ENCODE measurements at regions not wholly inside any gene's neighbourhood (a gene's known extent, or its start where the extent isn't known, plus 50 kb on each side); places are given as distances from the start of the nearest gene placed in this dataset.

- DNase-seq (ENCODE audit: extremely low spot score in 2 of 2): no peak
- TF ChIP-seq POLR2A (IDR thresholded peaks at IDR 0.05) (no peak), CTCF (IDR thresholded peaks at IDR 0.05) (no peak), POLR2AphosphoS5 (IDR thresholded peaks at IDR 0.05; ENCODE audit: insufficient read depth in 1 of 2, low read depth in 1 of 2) (no peak)
- no peaks in the 10 kb centered on the region for H3K4me1 ChIP-seq
- H3K27ac ChIP-seq: no peak overlapping the region
- H3K9me3 ChIP-seq: no peaks in the 10 kb centered on the region
- H3K36me3 ChIP-seq: no peaks in the 10 kb centered on the region
- intact Hi-C loops (cut with DNase I): no loop called here
- no peaks in the 10 kb centered on the region for H3K27me3 ChIP-seq
- H3K4me3 ChIP-seq: no peak overlapping the region
Measured at GRCh38 chr1:106517224-106517623, 539.2 kb upstream of the PRMT6 start.

DNA sequence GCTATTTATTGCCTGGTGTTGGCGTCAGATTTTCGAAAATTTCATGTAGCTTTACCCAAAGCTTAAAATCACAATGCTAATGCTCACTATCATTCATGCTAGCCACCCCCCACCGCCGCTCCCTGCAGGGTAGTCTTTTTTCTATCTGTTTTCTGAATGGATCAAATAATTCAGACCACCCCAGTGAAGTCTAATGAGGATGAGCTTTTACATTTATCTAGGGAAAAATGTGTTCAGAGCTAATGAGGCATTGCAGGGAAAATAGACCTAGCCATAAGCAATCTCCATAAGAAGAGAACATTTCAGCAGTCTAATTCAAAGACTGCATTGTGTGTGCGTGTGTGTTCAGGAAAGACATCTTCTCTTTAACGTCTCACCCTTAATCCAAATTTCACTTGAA is 533.0 kb upstream of the PRMT6 start:
- H3K36me3 ChIP-seq: no peaks in the 10 kb centered on the region
- no peak overlapping the region for H3K4me3 ChIP-seq
- H3K4me1 ChIP-seq: no peaks in the 10 kb centered on the region
- H3K27ac ChIP-seq: no peak overlapping the region
- DNase-seq (ENCODE audit: extremely low spot score in 2 of 2): no peak
- H3K27me3 ChIP-seq: no peaks in the 10 kb centered on the region
- TF ChIP-seq CTCF (IDR thresholded peaks at IDR 0.05): no peak
- no peak for TF ChIP-seq POLR2A (IDR thresholded peaks at IDR 0.05)
- TF ChIP-seq POLR2AphosphoS5 (IDR thresholded peaks at IDR 0.05; ENCODE audit: insufficient read depth in 1 of 2, low read depth in 1 of 2): no peak
- intact Hi-C loops (cut with DNase I): no loop called here
- no peaks in the 10 kb centered on the region for H3K9me3 ChIP-seq

GRCh38 chr1:106524631-106525030 is 531.8 kb upstream of the PRMT6 start:
- Histone ChIP-seq H3K4me3 (no peak overlapping the region), H3K4me1 (no peaks in the 10 kb centered on the region), H3K36me3 (no peaks in the 10 kb centered on the region), H3K27ac (no peak overlapping the region), H3K27me3 (no peaks in the 10 kb centered on the region), H3K9me3 (no peaks in the 10 kb centered on the region)
- TF ChIP-seq POLR2AphosphoS5 (IDR thresholded peaks at IDR 0.05; ENCODE audit: insufficient read depth in 1 of 2, low read depth in 1 of 2) (no peak), POLR2A (IDR thresholded peaks at IDR 0.05) (no peak), CTCF (IDR thresholded peaks at IDR 0.05) (no peak)
- DNase-seq (ENCODE audit: extremely low spot score in 2 of 2): no peak
- intact Hi-C loops (cut with DNase I): no loop called here

- no peaks in the 10 kb centered on the region for H3K4me1 ChIP-seq
- H3K36me3 ChIP-seq: no peaks in the 10 kb centered on the region
- H3K9me3 ChIP-seq: no peaks in the 10 kb centered on the region
- no peak overlapping the region for H3K27ac ChIP-seq
- TF ChIP-seq POLR2A (IDR thresholded peaks at IDR 0.05) (no peak), POLR2AphosphoS5 (IDR thresholded peaks at IDR 0.05; ENCODE audit: insufficient read depth in 1 of 2, low read depth in 1 of 2) (no peak), CTCF (IDR thresholded peaks at IDR 0.05) (no peak)
- intact Hi-C loops (cut with DNase I): no loop called here
- no peak for DNase-seq (ENCODE audit: extremely low spot score in 2 of 2)
- H3K27me3 ChIP-seq: no peaks in the 10 kb centered on the region
- H3K4me3 ChIP-seq: no peak overlapping the region
Measured at GRCh38 chr1:106526650-106527049, 529.8 kb upstream of the PRMT6 start.

DNA sequence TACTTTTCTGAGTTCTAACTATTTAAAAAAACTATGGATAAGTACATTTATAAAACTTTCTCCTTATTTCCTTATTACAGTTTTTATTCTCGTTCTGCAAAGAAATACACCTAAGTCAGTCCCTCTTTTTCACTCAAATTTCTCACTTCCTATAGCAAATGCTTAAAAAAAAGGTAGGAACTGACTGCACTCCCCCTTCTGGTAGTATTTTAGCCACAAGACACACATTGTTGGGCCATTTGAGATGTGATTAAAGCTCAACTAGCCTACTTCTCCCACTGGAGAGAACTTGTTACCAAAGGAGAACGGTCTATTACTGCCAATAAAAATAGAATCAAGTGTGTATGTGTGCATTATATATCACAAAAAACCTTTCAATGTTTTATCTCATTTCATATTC is 521.9 kb upstream of the PRMT6 start:
- TF ChIP-seq POLR2AphosphoS5 (IDR thresholded peaks at IDR 0.05; ENCODE audit: insufficient read depth in 1 of 2, low read depth in 1 of 2): no peak
- no peak for TF ChIP-seq POLR2A (IDR thresholded peaks at IDR 0.05)
- no peak for TF ChIP-seq CTCF (IDR thresholded peaks at IDR 0.05)
- Histone ChIP-seq H3K9me3 (no peaks in the 10 kb centered on the region), H3K4me3 (no peak overlapping the region), H3K27me3 (no peaks in the 10 kb centered on the region), H3K4me1 (no peaks in the 10 kb centered on the region), H3K36me3 (no peaks in the 10 kb centered on the region), H3K27ac (no peak overlapping the region)
- no peak for DNase-seq (ENCODE audit: extremely low spot score in 2 of 2)
- intact Hi-C loops (cut with DNase I): no loop called here
